HepG2 (cell line): ENCODE measurements at regions not wholly inside any gene's neighbourhood (a gene's known extent, or its start where the extent isn't known, plus 50 kb on each side); places are given as distances from the start of the nearest gene placed in this dataset.

ENCODE experiments used
- ATAC-seq: fragments of 200-7000 bp; cut with Tn5 transposase; 3 replicates; pipeline ENCODE4 v1.9.1; 2020; ENCODE audit warnings: mild to moderate bottlenecking, moderate library complexity
- BruUV-seq: library from RNA; stranded (reverse); fragments of 400-500 nt; replicated peaks from 2 replicates; lab custom pipeline; 2021; lab: Mats Ljungman, UMichigan
- CTCF ChIA-PET: fragments of 300-600 bp; formaldehyde crosslinking; extraction: SDS; loops from one replicate; lab custom pipeline; 2021; ENCODE audit warnings: low total read pairs, inconsistent platforms, low intra/inter-chr PET ratio; lab: Yijun Ruan, JAX
- POLR2A ChIA-PET: fragments of 350-600 bp; sonication (Branson Sonifier 250); formaldehyde crosslinking; loops from one replicate; lab custom pipeline; 2020; ENCODE audit warnings: antibody characterized with exemption, inconsistent platforms; lab: Yijun Ruan, JAX
- DNase-seq: peaks from one replicate; pipeline ENCODE4 v3.0.0-alpha.2; 2015; ENCODE audit warnings: low spot score
- FAIRE-seq: peaks from 3 replicates; lab custom pipeline; 2011; peaks lifted over from hg19 to GRCh38; lab: Jason Lieb, UNC
- H2AFZ ChIP-seq: one replicate; pipeline ENCODE4 v1.6.1; 2011; ENCODE audit warnings: low read length, inconsistent platforms
- H3K27ac ChIP-seq: fragments of 300-600 bp; 3 replicates; pipeline ENCODE4 v1.8.0; 2011; ENCODE audit warnings: mixed run types, mild to moderate bottlenecking, mixed read lengths, low read length, inconsistent platforms; ENCODE audit not compliant: insufficient read depth; ENCODE audit errors: extremely low read length
- H3K27me3 ChIP-seq, 2 experiments: fragments of 200-600 bp in 1 of 2; 2 replicates in 1 of 2; 3 replicates in 1 of 2; pipeline versions ENCODE4 v1.6.0 to v1.8.0; 2011; ENCODE audit warnings: low read length in 2 of 2, mild to moderate bottlenecking in 2 of 2, moderate library complexity in 2 of 2, inconsistent platforms in 1 of 2; ENCODE audit not compliant: insufficient read depth in 2 of 2, control insufficient read depth in 1 of 2
- H3K36me3 ChIP-seq, 2 experiments: fragments of 200-600 bp in 1 of 2; replicated peaks in 1 of 2; 2 replicates in 1 of 2; 3 replicates in 1 of 2; pipeline versions ENCODE4 v1.5.1 to v1.8.0; 2011; ENCODE audit warnings: low read length in 2 of 2, inconsistent platforms in 1 of 2; ENCODE audit not compliant: insufficient read depth in 2 of 2, control insufficient read depth in 1 of 2
- H3K4me1 ChIP-seq: 2 replicates; pipeline ENCODE4 v1.5.1; 2012; ENCODE audit warnings: low read length, inconsistent platforms; ENCODE audit not compliant: insufficient read depth
- H3K4me2 ChIP-seq: 2 replicates; pipeline ENCODE4 v1.6.0; 2011; ENCODE audit warnings: low read depth, low read length, inconsistent platforms
- H3K4me3 ChIP-seq, 3 experiments: fragments of 200-600 bp in 1 of 3; sonication (generic), shearing (Covaris generic) in 1 of 3; replicated peaks in 1 of 3; 2 replicates each; pipeline ENCODE4 v1.5.1; 2011 to 2016; ENCODE audit warnings: low read length in 3 of 3, inconsistent platforms in 2 of 3, low read depth in 2 of 3, mild to moderate bottlenecking in 2 of 3, control low read depth in 1 of 3, mixed read lengths in 1 of 3; ENCODE audit not compliant: insufficient read depth in 1 of 3
- H3K79me2 ChIP-seq: one replicate; pipeline ENCODE4 v1.6.1; 2011; ENCODE audit warnings: low read length, inconsistent platforms; ENCODE audit not compliant: insufficient read depth
- H3K9ac ChIP-seq: 2 replicates; pipeline ENCODE4 v1.6.0; 2011; ENCODE audit warnings: mild to moderate bottlenecking, low read depth, low read length, inconsistent platforms; ENCODE audit not compliant: insufficient read depth
- H3K9me3 ChIP-seq: 2 replicates; pipeline ENCODE4 v1.5.1; 2012; ENCODE audit warnings: mild to moderate bottlenecking, low read length
- H4K20me1 ChIP-seq: 2 replicates; pipeline ENCODE4 v1.6.0; 2011; ENCODE audit warnings: inconsistent platforms, mild to moderate bottlenecking, low read length, moderate library complexity; ENCODE audit not compliant: insufficient read depth
- AHR ChIP-seq: IDR thresholded peaks from 2 replicates; pipeline ENCODE4 v1.6.1; 2018; ENCODE audit warnings: missing genetic modification reagents, missing compliant biosample characterization
- CENPX ChIP-seq: sonication (generic); formaldehyde crosslinking; IDR thresholded peaks from 2 replicates; pipeline ENCODE4 v1.9.0; 2021; ENCODE audit warnings: mild to moderate bottlenecking, missing genetic modification reagents, moderate library complexity
- HOXA3 ChIP-seq: sonication (generic); formaldehyde crosslinking; IDR thresholded peaks from 2 replicates; pipeline ENCODE4 v1.5.0; 2020; ENCODE audit warnings: missing genetic modification reagents
- KLF15 ChIP-seq: sonication (generic); formaldehyde crosslinking; IDR thresholded peaks from 2 replicates; pipeline ENCODE4 v1.8.1; 2023; ENCODE audit warnings: borderline replicate concordance, mild to moderate bottlenecking, inconsistent platforms, missing genetic modification reagents, mixed read lengths
- PHF5A ChIP-seq: IDR thresholded peaks from one replicate; pipeline ENCODE4 v1.6.1; 2018; ENCODE audit warnings: low read depth, missing genetic modification reagents; ENCODE audit not compliant: unreplicated experiment
- PRMT3 ChIP-seq: sonication (generic); formaldehyde crosslinking; IDR thresholded peaks from 2 replicates; pipeline ENCODE4 v1.8.1; 2022; ENCODE audit warnings: low read depth, mild to moderate bottlenecking, moderate library complexity, missing genetic modification reagents, borderline replicate concordance
- RARA ChIP-seq: IDR thresholded peaks from 2 replicates; pipeline ENCODE4 v1.6.1; 2016; ENCODE audit warnings: missing genetic modification reagents, missing compliant biosample characterization
- RFX5 ChIP-seq: IDR thresholded peaks from 2 replicates; pipeline ENCODE4 v1.6.1; 2011; ENCODE audit warnings: low read depth, low read length, improper control_type of control experiment
- SMYD3 ChIP-seq: sonication (generic); formaldehyde crosslinking; IDR thresholded peaks from 2 replicates; pipeline ENCODE4 v1.8.1; 2023; ENCODE audit warnings: mild to moderate bottlenecking, missing genetic modification reagents
- SRF ChIP-seq: IDR thresholded peaks from 2 replicates; pipeline ENCODE4 v1.6.1; 2011; ENCODE audit warnings: mild to moderate bottlenecking, low read depth, low read length, moderate library complexity
- ZBTB20 ChIP-seq: sonication (generic); formaldehyde crosslinking; IDR thresholded peaks from 2 replicates; pipeline ENCODE4 v1.8.1; 2023; ENCODE audit warnings: missing genetic modification reagents, low read depth, mild to moderate bottlenecking, borderline replicate concordance
- ZBTB7A ChIP-seq: sonication (generic); formaldehyde crosslinking; IDR thresholded peaks from 2 replicates; pipeline ENCODE4 v1.8.0; 2022; ENCODE audit warnings: mild to moderate bottlenecking, missing genetic modification reagents
- ZKSCAN1 ChIP-seq: fragments of 150-350 bp; IDR thresholded peaks from 2 replicates; pipeline ENCODE4 v1.6.1; 2014; ENCODE audit warnings: low read length
- ZNF451 ChIP-seq: sonication (generic); formaldehyde crosslinking; IDR thresholded peaks from 2 replicates; pipeline ENCODE4 v1.5.0; 2020; ENCODE audit warnings: mild to moderate bottlenecking, missing genetic modification reagents
- WGBS: methylation state at CpG from one replicate; pipeline ENCODE4 v1.1.6; 2017; ENCODE audit warnings: low lambda C conversion rate; 5-methylcytosine and 5-hydroxymethylcytosine counted together
- in situ Hi-C: cut with HindIII; loops from 2 replicates; pipeline ENCODE4 v1.10.0; 2017; ENCODE audit warnings: low pct_unique_long_range_greater_than_20kb; ENCODE audit not compliant: extremely low pct_ligation_motif_present
- intact Hi-C: fragments of 100-400 bp; cut with micrococcal nuclease; formaldehyde crosslinking; loops from one replicate; pipeline ENCODE4 v1.10.0; 2022; ENCODE audit not compliant: unreplicated experiment
- TF ChIP-seq, protein P1 (sequence below): sonication (generic); formaldehyde crosslinking; IDR thresholded peaks from 2 replicates; pipeline ENCODE4 v1.5.0; 2020; ENCODE audit warnings: mild to moderate bottlenecking, low read depth, missing genetic modification reagents, borderline replicate concordance
- TF ChIP-seq, protein P2 (sequence below): sonication (generic); formaldehyde crosslinking; IDR thresholded peaks from 2 replicates; pipeline ENCODE4 v1.4.0; 2020; ENCODE audit warnings: missing genetic modification reagents, borderline replicate concordance
- TF ChIP-seq, protein P3 (sequence below): sonication (generic); formaldehyde crosslinking; IDR thresholded peaks from 2 replicates; pipeline ENCODE4 v1.5.1; 2020; ENCODE audit warnings: missing genetic modification reagents, mild to moderate bottlenecking, borderline replicate concordance

DNA sequence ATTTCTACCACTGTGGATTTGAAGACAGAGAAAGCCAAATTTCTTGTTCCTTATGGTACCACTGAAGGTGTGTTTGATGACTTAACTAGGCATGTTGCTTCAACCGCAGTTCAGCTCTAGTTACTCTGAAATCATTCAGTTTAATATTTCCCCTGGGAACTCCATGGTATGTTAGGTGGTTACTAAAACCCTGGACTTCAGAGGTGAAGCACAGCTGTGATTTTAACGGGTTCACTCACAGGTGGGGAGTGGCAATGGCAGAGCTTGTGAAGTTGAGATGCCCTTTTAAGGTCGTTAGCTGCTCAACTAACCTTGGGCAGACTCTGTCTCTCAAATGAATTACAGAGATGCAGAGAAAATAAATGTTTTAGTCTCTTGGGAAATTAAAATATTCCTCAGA, 163.6 kb upstream of the PHYHIPL start:
- Histone ChIP-seq H4K20me1 (no peaks in the 10 kb centered on the region), H3K4me2 (no peak overlapping the region), H3K4me3 (no peak overlapping the region), H3K9me3 (no peaks in the 10 kb centered on the region), H3K36me3 (no peaks in the 10 kb centered on the region), H3K27me3 (no peaks in the 10 kb centered on the region), H3K9ac (no peak overlapping the region), H3K4me1 (peaks cover 38% of the 10 kb centered on the region), H3K79me2 (no peaks in the 10 kb centered on the region), H2AFZ (no peak overlapping the region), H3K27ac (no peak overlapping the region)
- FAIRE-seq (no peak), ATAC-seq (no peak), DNase-seq (no peak)
- TF ChIP-seq PRMT3 (CRISPR knock-in tag) (no peak), HOXA3 (no peak), PHF5A (CRISPR knock-in tag) (no peak), ZNF451 (no peak), SRF (peak; percentile 56; the same call in 1 of the 2 replicates), RFX5 (no peak)
- CTCF ChIA-PET = no interaction called here
- 94% methylated on average over 3 of the region's 3 CpGs for WGBS
- in situ Hi-C loops (no loop called here), intact Hi-C loops (no loop called here)
- BruUV-seq = no TSS peak
- POLR2A ChIA-PET = interaction anchor here (0.9 kb wide), 1 partner anchor 166 kb away, joined by 3 read pairs; no protein-coding TSS in a partner anchor

DNA sequence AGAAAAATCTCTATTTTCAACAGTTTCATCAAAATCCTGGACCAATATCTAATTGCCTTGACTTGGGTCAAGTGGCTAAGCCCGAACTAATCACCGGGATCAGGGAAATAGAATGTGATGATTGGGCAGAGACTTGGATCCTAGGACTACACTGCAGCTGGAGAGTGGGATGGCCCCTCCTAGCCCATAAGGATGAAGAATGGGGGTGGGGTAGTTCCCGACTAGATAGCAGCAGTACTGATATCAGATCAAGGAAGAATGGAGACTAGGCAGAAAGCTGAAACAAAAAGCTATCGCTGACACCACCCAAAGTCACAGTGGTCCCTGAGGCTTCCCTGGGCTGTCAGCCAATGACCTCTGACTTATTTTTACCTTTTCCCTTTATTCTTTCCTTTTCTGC, 160.4 kb upstream of the PHYHIPL start:
- FAIRE-seq = no peak
- Histone ChIP-seq H3K9ac (no peak overlapping the region), H3K79me2 (no peaks in the 10 kb centered on the region), H3K27ac (no peak overlapping the region), H3K27me3 (no peaks in the 10 kb centered on the region), H4K20me1 (no peaks in the 10 kb centered on the region), H3K4me1 (peaks cover 31% of the 10 kb centered on the region), H2AFZ (no peak overlapping the region), H3K9me3 (no peaks in the 10 kb centered on the region), H3K4me2 (no peak overlapping the region), H3K4me3 (no peak overlapping the region), H3K36me3 (no peaks in the 10 kb centered on the region; a peak in 1 of 5 replicates)
- WGBS = 95% methylated on average over 4 of the region's 4 CpGs
- BruUV-seq = no TSS peak
- POLR2A ChIA-PET = interaction anchor here (1.7 kb wide), 1 partner anchor 8 kb away, joined by 4 read pairs; no protein-coding TSS in a partner anchor
- intact Hi-C loops = no loop called here
- CTCF ChIA-PET = no interaction called here
- no peak for ATAC-seq
- DNase-seq = no peak
- in situ Hi-C loops = no loop called here
- TF ChIP-seq ZBTB20 = no peak
- no peak for TF ChIP-seq CENPX (CRISPR knock-in tag)
- TF ChIP-seq, protein P1, sequence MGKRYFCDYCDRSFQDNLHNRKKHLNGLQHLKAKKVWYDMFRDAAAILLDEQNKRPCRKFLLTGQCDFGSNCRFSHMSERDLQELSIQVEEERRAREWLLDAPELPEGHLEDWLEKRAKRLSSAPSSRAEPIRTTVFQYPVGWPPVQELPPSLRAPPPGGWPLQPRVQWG = no peak
- no peak for TF ChIP-seq RFX5
- TF ChIP-seq ZKSCAN1 = no peak
- TF ChIP-seq, protein P2, sequence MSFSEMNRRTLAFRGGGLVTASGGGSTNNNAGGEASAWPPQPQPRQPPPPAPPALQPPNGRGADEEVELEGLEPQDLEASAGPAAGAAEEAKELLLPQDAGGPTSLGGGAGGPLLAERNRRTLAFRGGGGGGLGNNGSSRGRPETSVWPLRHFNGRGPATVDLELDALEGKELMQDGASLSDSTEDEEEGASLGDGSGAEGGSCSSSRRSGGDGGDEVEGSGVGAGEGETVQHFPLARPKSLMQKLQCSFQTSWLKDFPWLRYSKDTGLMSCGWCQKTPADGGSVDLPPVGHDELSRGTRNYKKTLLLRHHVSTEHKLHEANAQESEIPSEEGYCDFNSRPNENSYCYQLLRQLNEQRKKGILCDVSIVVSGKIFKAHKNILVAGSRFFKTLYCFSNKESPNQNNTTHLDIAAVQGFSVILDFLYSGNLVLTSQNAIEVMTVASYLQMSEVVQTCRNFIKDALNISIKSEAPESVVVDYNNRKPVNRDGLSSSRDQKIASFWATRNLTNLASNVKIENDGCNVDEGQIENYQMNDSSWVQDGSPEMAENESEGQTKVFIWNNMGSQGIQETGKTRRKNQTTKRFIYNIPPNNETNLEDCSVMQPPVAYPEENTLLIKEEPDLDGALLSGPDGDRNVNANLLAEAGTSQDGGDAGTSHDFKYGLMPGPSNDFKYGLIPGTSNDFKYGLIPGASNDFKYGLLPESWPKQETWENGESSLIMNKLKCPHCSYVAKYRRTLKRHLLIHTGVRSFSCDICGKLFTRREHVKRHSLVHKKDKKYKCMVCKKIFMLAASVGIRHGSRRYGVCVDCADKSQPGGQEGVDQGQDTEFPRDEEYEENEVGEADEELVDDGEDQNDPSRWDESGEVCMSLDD (CRISPR knock-in tag) = no peak
- no peak for TF ChIP-seq RARA (CRISPR knock-in tag)
- TF ChIP-seq KLF15 (CRISPR knock-in tag) = no peak
- no peak for TF ChIP-seq ZBTB7A
- no peak for TF ChIP-seq AHR (CRISPR knock-in tag)
- TF ChIP-seq, protein P3, sequence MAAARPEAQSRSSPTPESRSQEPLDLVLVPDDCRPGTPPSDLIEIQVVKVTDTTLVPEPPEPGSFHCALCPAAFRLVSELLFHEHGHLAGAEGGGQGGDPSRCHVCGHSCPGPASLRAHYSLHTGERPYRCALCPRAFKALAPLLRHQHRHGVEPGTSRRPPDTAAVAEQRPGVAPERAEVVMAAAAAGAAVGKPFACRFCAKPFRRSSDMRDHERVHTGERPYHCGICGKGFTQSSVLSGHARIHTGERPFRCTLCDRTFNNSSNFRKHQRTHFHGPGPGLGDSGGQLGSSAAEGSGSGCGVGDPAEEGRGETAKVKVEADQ = no peak
- no peak for TF ChIP-seq SMYD3 (CRISPR knock-in tag)
